ENCODE measurements at regions not wholly inside any gene's neighbourhood (a gene's known extent, or its start where the extent isn't known, plus 50 kb on each side); places are given as distances from the start of the nearest gene placed in this dataset.

DNA sequence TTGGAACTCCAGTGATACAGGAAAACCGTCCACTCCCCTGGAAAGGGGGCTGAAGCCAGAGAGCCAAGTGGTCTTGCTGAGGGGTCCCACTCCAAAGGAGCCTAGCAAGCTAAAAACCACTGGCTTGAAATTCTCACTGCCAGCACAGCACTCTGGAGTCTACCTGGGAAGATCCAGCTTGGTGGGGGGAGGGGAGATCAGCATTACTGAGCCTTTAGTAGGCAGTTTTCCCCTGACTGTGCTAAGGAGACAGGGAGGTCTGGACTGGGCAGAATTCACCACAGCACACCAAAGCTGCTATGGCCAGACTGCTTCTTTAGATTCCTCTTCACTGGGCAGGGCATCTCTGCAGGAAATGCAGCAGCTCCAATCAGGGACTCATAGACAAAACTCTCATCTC lies 510.7 kb upstream of the LRRTM1 start:
- no peaks in the 10 kb centered on the region for H3K36me3 ChIP-seq (ENCODE audit: control insufficient read depth, insufficient read depth, low read length)
- no peaks in the 10 kb centered on the region for H4K20me1 ChIP-seq (replicated peaks; ENCODE audit: control insufficient read depth, insufficient read depth, low read length)
- no peak overlapping the region for H3K4me3 ChIP-seq
- intact Hi-C loops (cut with micrococcal nuclease) = no loop called here
- ChIA-PET POLR2A (no interaction called here), CTCF (ENCODE audit: low intra/inter-chr PET ratio) (no interaction called here)
- no peaks in the 10 kb centered on the region for H3K4me1 ChIP-seq (replicated peaks in 1 of 2; ENCODE audit: control insufficient read depth in 2 of 2, insufficient read depth in 2 of 2, low read length in 2 of 2)
- H3K4me2 ChIP-seq (ENCODE audit: insufficient read depth, low read length) = no peak overlapping the region
- no peaks in the 10 kb centered on the region for H3K9me1 ChIP-seq (ENCODE audit: control insufficient read depth, insufficient read depth, low read length)
- ATAC-seq = no peak
- FAIRE-seq = no peak
- H2AFZ ChIP-seq (ENCODE audit: low read depth, low read length) = no peak overlapping the region
- H3K9ac ChIP-seq (ENCODE audit: insufficient read depth in 1 of 2, low read depth in 2 of 2, low read length in 2 of 2) = no peak overlapping the region
- no peak for DNase-seq (ENCODE audit: extremely low read depth in 1 of 4, low spot score in 3 of 4)
- no peaks in the 10 kb centered on the region for H3K79me2 ChIP-seq (ENCODE audit: control insufficient read depth, insufficient read depth, low read length)
- in situ Hi-C loops (cut with MboI) = no loop called here
- no peaks in the 10 kb centered on the region for H3K27me3 ChIP-seq (ENCODE audit: control insufficient read depth in 2 of 2, insufficient read depth in 2 of 2, low read length in 2 of 2)
- no peaks in the 10 kb centered on the region for H3K9me3 ChIP-seq (replicated peaks; ENCODE audit: control insufficient read depth, insufficient read depth, low read depth, low read length)
- H3K27ac ChIP-seq (ENCODE audit: extremely low read depth, low read depth, low read length) = no peak overlapping the region
- no TSS peak for BruUV-seq (replicated peaks)
- WGBS (ENCODE audit: insufficient coverage, low coverage, missing lambda C conversion rate) = 0% methylated on average over 1 of the region's 1 CpG
- TF ChIP-seq PML (IDR thresholded peaks at IDR 0.05; ENCODE audit: low read length) = no peak
- TF ChIP-seq DIDO1 (tag; IDR thresholded peaks at IDR 0.05; ENCODE audit: low read depth) = no peak
- TF ChIP-seq SP2 (IDR thresholded peaks at IDR 0.05; ENCODE audit: extremely low read depth, low read depth, low read length, poor library complexity, severe bottlenecking) = no peak
- no peak for TF ChIP-seq FOXP1 (CRISPR knock-in tag; IDR thresholded peaks at IDR 0.05)
- no peak for TF ChIP-seq SMAD4 (CRISPR knock-in tag; conservative IDR thresholded peaks at IDR 0.05)
- TF ChIP-seq HIVEP1 (CRISPR knock-in tag; IDR thresholded peaks at IDR 0.05) = no peak
- TF ChIP-seq ZFP1 (CRISPR knock-in tag; IDR thresholded peaks at IDR 0.05) = no peak
- TF ChIP-seq, protein P1, sequence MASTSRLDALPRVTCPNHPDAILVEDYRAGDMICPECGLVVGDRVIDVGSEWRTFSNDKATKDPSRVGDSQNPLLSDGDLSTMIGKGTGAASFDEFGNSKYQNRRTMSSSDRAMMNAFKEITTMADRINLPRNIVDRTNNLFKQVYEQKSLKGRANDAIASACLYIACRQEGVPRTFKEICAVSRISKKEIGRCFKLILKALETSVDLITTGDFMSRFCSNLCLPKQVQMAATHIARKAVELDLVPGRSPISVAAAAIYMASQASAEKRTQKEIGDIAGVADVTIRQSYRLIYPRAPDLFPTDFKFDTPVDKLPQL (IDR thresholded peaks at IDR 0.05; ENCODE audit: extremely low read depth, insufficient read length) = no peak
- no peak for TF ChIP-seq ZNF311 (CRISPR knock-in tag; IDR thresholded peaks at IDR 0.05)
- no peak for TF ChIP-seq ETV5 (CRISPR knock-in tag; IDR thresholded peaks at IDR 0.05; ENCODE audit: low read depth)
- no peak for TF ChIP-seq FUS (optimal IDR thresholded peaks at IDR 0.05; ENCODE audit: low read depth, low read length)
- TF ChIP-seq TRIM24 (IDR thresholded peaks at IDR 0.05) = no peak
- no peak for TF ChIP-seq ZC3H11A (IDR thresholded peaks at IDR 0.05; ENCODE audit: low read depth, low read length)
- no peak for TF ChIP-seq ZNF512 (tag; IDR thresholded peaks at IDR 0.05)
